Neural cell (in vitro differentiated cells): ENCODE measurements at regions not wholly inside any gene's neighbourhood (a gene's known extent, or its start where the extent isn't known, plus 50 kb on each side); places are given as distances from the start of the nearest gene placed in this dataset.

Experiments
- CTCF ChIP-seq: fragments of 450-650 bp; IDR thresholded peaks from 2 replicates; pipeline ENCODE4 v1.5.1; 2014; ENCODE audit warnings: antibody characterized with exemption, mild to moderate bottlenecking, moderate library complexity; ENCODE audit not compliant: poor library complexity, severe bottlenecking
- EP300 ChIP-seq: fragments of 450-650 bp; conservative IDR thresholded peaks from 2 replicates; pipeline ENCODE4 v1.6.1; 2014; ENCODE audit warnings: antibody characterized with exemption, mild to moderate bottlenecking, moderate library complexity; ENCODE audit not compliant: poor library complexity, severe bottlenecking
- EZH2 ChIP-seq: fragments of 200-600, 300-800 bp; shearing (Covaris generic), sonication (generic); IDR thresholded peaks from 2 replicates; pipeline ENCODE4 v1.6.1; 2014; ENCODE audit warnings: antibody characterized with exemption, low read length, borderline replicate concordance, mild to moderate bottlenecking; ENCODE audit not compliant: insufficient read depth, poor library complexity, severe bottlenecking
- MXI1 ChIP-seq: fragments of 450-650 bp; conservative IDR thresholded peaks from 2 replicates; pipeline ENCODE4 v1.6.1; 2014; ENCODE audit warnings: antibody characterized with exemption, mild to moderate bottlenecking; ENCODE audit not compliant: poor library complexity, severe bottlenecking
- POLR2AphosphoS5 ChIP-seq: IDR thresholded peaks from 2 replicates; pipeline ENCODE4 v1.6.1; 2012

GRCh38 chr4:34724491-34724890 is 1519.8 kb downstream of the ARAP2 start:
- TF ChIP-seq CTCF (no peak), EP300 (no peak), POLR2AphosphoS5 (no peak), MXI1 (no peak), EZH2 (no peak)
